HL-60 (cell line): ENCODE measurements at regions not wholly inside any gene's neighbourhood (a gene's known extent, or its start where the extent isn't known, plus 50 kb on each side); places are given as distances from the start of the nearest gene placed in this dataset.

Experiments
- GABPA ChIP-seq: IDR thresholded peaks from 2 replicates; pipeline ENCODE4 v1.6.1; 2012; ENCODE audit warnings: low read depth
- POLR2AphosphoS5 ChIP-seq: IDR thresholded peaks from 2 replicates; pipeline ENCODE4 v1.6.1; 2012; ENCODE audit warnings: low read depth
- REST ChIP-seq: IDR thresholded peaks from 2 replicates; pipeline ENCODE4 v1.6.1; 2012; ENCODE audit warnings: low read depth; ENCODE audit not compliant: insufficient replicate concordance
- SPI1 ChIP-seq: IDR thresholded peaks from 2 replicates; pipeline ENCODE4 v1.6.1; 2012; ENCODE audit warnings: low read depth, mild to moderate bottlenecking, borderline replicate concordance
- TF ChIP-seq, protein P1 (sequence below): IDR thresholded peaks from one replicate; pipeline ENCODE4 v1.5.1; 2011; ENCODE audit warnings: low read length, control low read depth, inconsistent platforms; ENCODE audit not compliant: insufficient read depth

DNA sequence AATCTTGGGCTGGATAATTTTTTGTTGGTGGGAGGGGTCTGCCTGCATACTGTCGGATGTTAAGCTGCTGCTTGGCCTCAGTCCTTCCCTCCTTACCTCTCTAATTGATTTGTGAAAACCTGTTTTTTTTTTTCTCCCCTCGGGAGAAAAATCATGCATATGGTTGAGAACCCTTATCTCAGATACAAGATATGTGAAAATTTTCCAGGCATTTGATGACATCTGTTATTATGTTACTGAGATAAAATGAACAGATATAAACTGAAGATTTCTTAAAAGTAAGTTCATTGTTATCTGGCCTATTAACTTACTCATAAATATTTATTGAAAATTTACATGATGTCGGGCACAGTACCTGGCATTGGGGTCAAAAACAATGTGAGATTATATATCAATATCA is 1375.7 kb downstream of the PCDH9 start:
- TF ChIP-seq, protein P1, sequence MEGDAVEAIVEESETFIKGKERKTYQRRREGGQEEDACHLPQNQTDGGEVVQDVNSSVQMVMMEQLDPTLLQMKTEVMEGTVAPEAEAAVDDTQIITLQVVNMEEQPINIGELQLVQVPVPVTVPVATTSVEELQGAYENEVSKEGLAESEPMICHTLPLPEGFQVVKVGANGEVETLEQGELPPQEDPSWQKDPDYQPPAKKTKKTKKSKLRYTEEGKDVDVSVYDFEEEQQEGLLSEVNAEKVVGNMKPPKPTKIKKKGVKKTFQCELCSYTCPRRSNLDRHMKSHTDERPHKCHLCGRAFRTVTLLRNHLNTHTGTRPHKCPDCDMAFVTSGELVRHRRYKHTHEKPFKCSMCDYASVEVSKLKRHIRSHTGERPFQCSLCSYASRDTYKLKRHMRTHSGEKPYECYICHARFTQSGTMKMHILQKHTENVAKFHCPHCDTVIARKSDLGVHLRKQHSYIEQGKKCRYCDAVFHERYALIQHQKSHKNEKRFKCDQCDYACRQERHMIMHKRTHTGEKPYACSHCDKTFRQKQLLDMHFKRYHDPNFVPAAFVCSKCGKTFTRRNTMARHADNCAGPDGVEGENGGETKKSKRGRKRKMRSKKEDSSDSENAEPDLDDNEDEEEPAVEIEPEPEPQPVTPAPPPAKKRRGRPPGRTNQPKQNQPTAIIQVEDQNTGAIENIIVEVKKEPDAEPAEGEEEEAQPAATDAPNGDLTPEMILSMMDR, result no peak
- no peak for TF ChIP-seq POLR2AphosphoS5
- no peak for TF ChIP-seq REST
- TF ChIP-seq GABPA, result no peak
- TF ChIP-seq SPI1, result no peak
